CD4-positive, alpha-beta T cell (primary cell): ENCODE measurements at regions not wholly inside any gene's neighbourhood (a gene's known extent, or its start where the extent isn't known, plus 50 kb on each side); places are given as distances from the start of the nearest gene placed in this dataset.
"Not testable (repeated sequence)": the region's sequence is repeated elsewhere in the genome, so short reads cannot be mapped to it uniquely, and the experiment has no call there.

ENCODE experiments used
- ATAC-seq: fragments of 200-7000 bp; cut with Tn5 transposase; one replicate; pipeline ENCODE4 v1.10.0; 2022; ENCODE audit warnings: mild to moderate bottlenecking; ENCODE audit not compliant: poor library complexity
- CTCF ChIA-PET: fragments of 350-600 bp; sonication (Branson Sonifier 250); formaldehyde crosslinking; loops from one replicate; lab custom pipeline; 2021; ENCODE audit warnings: antibody characterized with exemption, inconsistent platforms; lab: Charles Lee
- POLR2A ChIA-PET: fragments of 350-600 bp; sonication (Branson Sonifier 250); formaldehyde crosslinking; loops from one replicate; lab custom pipeline; 2021; ENCODE audit warnings: antibody characterized with exemption, inconsistent platforms; lab: Charles Lee
- DNase-seq, 14 experiments: peaks; one replicate each; pipeline ENCODE4 v3.0.0-alpha.2; 2013 to 2020; ENCODE audit warnings: mixed read lengths in 2 of 14
- H3K27ac ChIP-seq, 2 donors: one replicate each; pipeline versions ENCODE4 v1.5.1 to v1.7.0; 2013; ENCODE audit warnings: low read length in 2 of 2, low read depth in 1 of 2, mild to moderate bottlenecking in 1 of 2
- H3K27me3 ChIP-seq, 2 experiments: 1 replicate in 1 of 2; 2 replicates in 1 of 2; pipeline versions ENCODE4 v1.6.1 to v1.7.0; 2013; ENCODE audit warnings: low read length in 2 of 2, control low read depth in 1 of 2, mild to moderate bottlenecking in 1 of 2, moderate library complexity in 1 of 2; ENCODE audit not compliant: insufficient read depth in 2 of 2, control insufficient read depth in 1 of 2
- H3K36me3 ChIP-seq: one replicate; pipeline ENCODE4 v1.6.1; 2013; ENCODE audit warnings: low read length, control low read depth; ENCODE audit not compliant: insufficient read depth
- H3K4me1 ChIP-seq: one replicate; pipeline ENCODE4 v1.6.1; 2013; ENCODE audit warnings: low read length, control low read depth; ENCODE audit not compliant: insufficient read depth
- H3K4me3 ChIP-seq: one replicate; pipeline ENCODE4 v1.5.1; 2013; ENCODE audit warnings: mild to moderate bottlenecking, low read length, moderate library complexity
- H3K9me3 ChIP-seq, 2 experiments: 1 replicate in 1 of 2; 2 replicates in 1 of 2; pipeline versions ENCODE4 v1.6.1 to v1.7.0; 2013; ENCODE audit warnings: low read length in 2 of 2, mild to moderate bottlenecking in 2 of 2, control low read depth in 1 of 2, moderate library complexity in 1 of 2; ENCODE audit not compliant: control insufficient read depth in 1 of 2, insufficient read depth in 1 of 2
- H3K27ac Mint-ChIP-seq: one replicate; pipeline ENCODE4 v1.8.0; 2020; ENCODE audit warnings: mixed read lengths
- H3K27me3 Mint-ChIP-seq: one replicate; pipeline ENCODE4 v1.8.0; 2021; ENCODE audit warnings: mixed read lengths
- H3K36me3 Mint-ChIP-seq: one replicate; pipeline ENCODE4 v1.8.0; 2021; ENCODE audit warnings: low read depth, mixed read lengths
- H3K4me1 Mint-ChIP-seq: one replicate; pipeline ENCODE4 v1.8.0; 2021; ENCODE audit warnings: low read depth, mixed read lengths
- H3K4me3 Mint-ChIP-seq: one replicate; pipeline ENCODE4 v1.8.0; 2020; ENCODE audit warnings: mild to moderate bottlenecking, mixed read lengths
- H3K9me3 Mint-ChIP-seq: one replicate; pipeline ENCODE4 v1.8.0; 2020; ENCODE audit warnings: mixed read lengths
- CTCF ChIP-seq: fragments of 200-600 bp; IDR thresholded peaks from one replicate; pipeline ENCODE4 v1.8.0; 2022; ENCODE audit warnings: antibody characterized with exemption, mild to moderate bottlenecking
- intact Hi-C, 2 experiments: fragments of 100-400 bp; cut with DNase I in 1 of 2; cut with micrococcal nuclease in 1 of 2; formaldehyde crosslinking; loops; one replicate each; pipeline versions ENCODE4 v1.15.1 to v1.9.0; 2023 to 2025; cut with DNase I, micrococcal nuclease

DNA sequence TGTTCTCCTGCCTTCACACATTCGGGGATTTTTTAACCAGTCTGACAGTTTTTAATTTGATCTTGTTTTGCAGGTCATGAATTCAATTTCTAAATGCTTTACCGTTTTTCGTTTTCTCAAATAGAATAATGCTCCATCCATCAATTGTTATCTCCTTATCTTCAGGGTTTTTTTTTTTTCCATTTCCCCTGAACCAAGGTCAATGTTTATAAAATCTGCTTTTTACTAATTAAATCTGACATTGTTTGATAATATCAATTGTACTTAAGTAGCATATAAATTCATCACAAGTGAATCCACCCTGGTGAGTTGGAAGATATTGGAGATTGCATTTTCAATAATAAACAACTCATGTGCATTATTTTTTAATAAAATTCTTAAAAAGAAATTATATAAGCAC is 2004.6 kb upstream of the WWC1 start:
- ChIA-PET POLR2A (no interaction called here), CTCF (no interaction called here)
- no peaks in the 10 kb centered on the region for H3K4me1 Mint-ChIP-seq
- DNase-seq (no peak), ATAC-seq (no peak)
- no peaks in the 10 kb centered on the region for H3K27me3 ChIP-seq
- no peaks in the 10 kb centered on the region for H3K9me3 ChIP-seq
- H3K27me3 Mint-ChIP-seq: no peaks in the 10 kb centered on the region
- no peak for TF ChIP-seq CTCF
- H3K4me3 Mint-ChIP-seq: no peak overlapping the region
- H3K9me3 Mint-ChIP-seq: peaks cover 18% of the 10 kb centered on the region
- no peak overlapping the region for H3K27ac ChIP-seq
- H3K4me1 ChIP-seq: no peaks in the 10 kb centered on the region
- intact Hi-C loops: no loop called here
- no peaks in the 10 kb centered on the region for H3K36me3 Mint-ChIP-seq
- no peaks in the 10 kb centered on the region for H3K36me3 ChIP-seq
- H3K4me3 ChIP-seq: no peak overlapping the region
- H3K27ac Mint-ChIP-seq: no peak overlapping the region

- POLR2A ChIA-PET: no interaction called here
Measured at GRCh38 chr5:166287866-166288265, 2003.6 kb upstream of the WWC1 start.

GRCh38 chr5:166291800-166292199 is 1999.6 kb upstream of the WWC1 start:
- intact Hi-C loops, POLR2A ChIA-PET: not testable (repeated sequence)
- H3K9me3 Mint-ChIP-seq: peaks cover 14% of the 10 kb centered on the region

More at GRCh38 chr5:166287866-166288265, 2003.6 kb upstream of the WWC1 start:
- intact Hi-C loops: no loop called here
- ATAC-seq (no peak), DNase-seq (no peak)
- Histone ChIP-seq H3K9me3 (no peaks in the 10 kb centered on the region), H3K36me3 (no peaks in the 10 kb centered on the region), H3K27me3 (no peaks in the 10 kb centered on the region), H3K4me1 (no peaks in the 10 kb centered on the region), H3K27ac (no peak overlapping the region), H3K4me3 (no peak overlapping the region)
- H3K4me1 Mint-ChIP-seq: no peaks in the 10 kb centered on the region
- no peak for TF ChIP-seq CTCF
- H3K4me3 Mint-ChIP-seq: no peak overlapping the region
- H3K27me3 Mint-ChIP-seq: no peaks in the 10 kb centered on the region
- peaks cover 18% of the 10 kb centered on the region for H3K9me3 Mint-ChIP-seq
- CTCF ChIA-PET: no interaction called here
- no peaks in the 10 kb centered on the region for H3K36me3 Mint-ChIP-seq
- no peak overlapping the region for H3K27ac Mint-ChIP-seq

GRCh38 chr5:166293892-166294291 is 1997.6 kb upstream of the WWC1 start:
- H3K36me3 ChIP-seq: no peaks in the 10 kb centered on the region
- no peak overlapping the region for H3K4me3 Mint-ChIP-seq
- H3K4me3 ChIP-seq: no peak overlapping the region
- no peaks in the 10 kb centered on the region for H3K4me1 Mint-ChIP-seq
- intact Hi-C loops: no loop called here
- ATAC-seq (no peak), DNase-seq (no peak)
- no peaks in the 10 kb centered on the region for H3K27me3 ChIP-seq
- ChIA-PET POLR2A (no interaction called here), CTCF (no interaction called here)
- no peak overlapping the region for H3K27ac Mint-ChIP-seq
- H3K4me1 ChIP-seq: no peaks in the 10 kb centered on the region
- no peaks in the 10 kb centered on the region for H3K27me3 Mint-ChIP-seq
- peaks cover 0 to 6% of the 10 kb centered on the region in 2 experiments for H3K9me3 ChIP-seq
- H3K36me3 Mint-ChIP-seq: no peaks in the 10 kb centered on the region
- H3K9me3 Mint-ChIP-seq: peaks cover 11% of the 10 kb centered on the region
- no peak overlapping the region for H3K27ac ChIP-seq
- TF ChIP-seq CTCF: no peak

More at GRCh38 chr5:166291800-166292199, 1999.6 kb upstream of the WWC1 start:
- H3K4me3 Mint-ChIP-seq, H3K36me3 Mint-ChIP-seq, H3K27ac Mint-ChIP-seq, H3K27ac ChIP-seq, H3K9me3 ChIP-seq, H3K27me3 ChIP-seq, DNase-seq, H3K27me3 Mint-ChIP-seq, H3K4me1 ChIP-seq, CTCF ChIA-PET, ATAC-seq, H3K36me3 ChIP-seq, H3K4me1 Mint-ChIP-seq, H3K4me3 ChIP-seq: not testable (repeated sequence)
